WTC11 (cell line): ENCODE measurements at regions not wholly inside any gene's neighbourhood (a gene's known extent, or its start where the extent isn't known, plus 50 kb on each side); places are given as distances from the start of the nearest gene placed in this dataset.

Experiments used
- ATAC-seq: fragments of 200-7000 bp; cut with Tn5 transposase; 2 replicates; pipeline ENCODE4 v1.10.0; 2021; ENCODE audit warnings: mild to moderate bottlenecking, moderate library complexity
- CTCF ChIA-PET: fragments of 300-600 bp; sonication (Branson Sonifier 250); formaldehyde crosslinking; loops from one replicate; lab custom pipeline; 2021; ENCODE audit warnings: antibody characterized with exemption; lab: Charles Lee
- POLR2A ChIA-PET: fragments of 350-600 bp; sonication (Branson Sonifier 250); formaldehyde crosslinking; loops from one replicate; lab custom pipeline; 2021; ENCODE audit warnings: antibody characterized with exemption; lab: Charles Lee
- DNase-seq: peaks from one replicate; pipeline ENCODE4 v3.0.0; 2021; ENCODE audit warnings: low spot score
- H3K27ac Mint-ChIP-seq: 2 replicates; pipeline ENCODE4 v1.8.0; 2021; ENCODE audit warnings: mixed read lengths
- H3K27me3 Mint-ChIP-seq: 2 replicates; pipeline ENCODE4 v1.8.0; 2021; ENCODE audit warnings: low read depth, mild to moderate bottlenecking, moderate library complexity, mixed read lengths
- H3K36me3 Mint-ChIP-seq: 2 replicates; pipeline ENCODE4 v1.8.0; 2021; ENCODE audit warnings: mixed read lengths
- H3K4me1 Mint-ChIP-seq: 2 replicates; pipeline ENCODE4 v1.8.0; 2022; ENCODE audit warnings: mixed read lengths
- H3K4me3 Mint-ChIP-seq: 2 replicates; pipeline ENCODE4 v1.8.0; 2021; ENCODE audit warnings: mild to moderate bottlenecking, moderate library complexity, mixed read lengths
- H3K9me3 Mint-ChIP-seq: 2 replicates; pipeline ENCODE4 v1.8.0; 2021; ENCODE audit warnings: mixed read lengths
- AR ChIP-seq: fragments of 250-450 bp; sonication (Bioruptor Pico); IDR thresholded peaks from 2 replicates; pipeline ENCODE4 v1.9.0; 2021; ENCODE audit warnings: mild to moderate bottlenecking
- ATF6 ChIP-seq: sonication (generic); formaldehyde crosslinking; IDR thresholded peaks from 2 replicates; pipeline ENCODE4 v1.8.1; 2023; ENCODE audit warnings: mild to moderate bottlenecking, missing genetic modification reagents
- CTCF ChIP-seq: fragments of 200-600 bp; IDR thresholded peaks from 2 replicates; pipeline ENCODE4 v1.8.0; 2022; ENCODE audit warnings: antibody characterized with exemption
- E2F4 ChIP-seq: sonication (generic); formaldehyde crosslinking; IDR thresholded peaks from 2 replicates; pipeline ENCODE4 v1.8.1; 2022; ENCODE audit warnings: low read depth, mild to moderate bottlenecking, moderate library complexity, missing genetic modification reagents, borderline replicate concordance
- FOXP1 ChIP-seq: sonication (generic); formaldehyde crosslinking; IDR thresholded peaks from 2 replicates; pipeline ENCODE4 v1.8.0; 2022; ENCODE audit warnings: missing genetic modification reagents, mild to moderate bottlenecking, moderate library complexity, borderline replicate concordance
- GABPB1 ChIP-seq: sonication (generic); formaldehyde crosslinking; IDR thresholded peaks from 2 replicates; pipeline ENCODE4 v1.8.1; 2023; ENCODE audit warnings: mild to moderate bottlenecking, missing genetic modification reagents
- GRHL2 ChIP-seq: fragments of 250-450 bp; sonication (Bioruptor Pico); IDR thresholded peaks from 2 replicates; pipeline ENCODE4 v1.8.0; 2022; ENCODE audit warnings: mild to moderate bottlenecking, moderate library complexity; ENCODE audit not compliant: insufficient replicate concordance, severe bottlenecking
- JAZF1 ChIP-seq: fragments of 250-450 bp; sonication (Bioruptor Pico); IDR thresholded peaks from 2 replicates; pipeline ENCODE4 v1.9.0; 2021; ENCODE audit warnings: moderate library complexity, mild to moderate bottlenecking, inconsistent platforms
- RELA ChIP-seq: sonication (generic); formaldehyde crosslinking; IDR thresholded peaks from 2 replicates; pipeline ENCODE4 v1.8.1; 2022; ENCODE audit warnings: missing genetic modification reagents, mild to moderate bottlenecking, borderline replicate concordance
- SMAD3 ChIP-seq: sonication (generic); formaldehyde crosslinking; IDR thresholded peaks from 2 replicates; pipeline ENCODE4 v1.8.0; 2022; ENCODE audit warnings: missing genetic modification reagents, mild to moderate bottlenecking, borderline replicate concordance
- ZMAT4 ChIP-seq: fragments of 250-450 bp; sonication (Bioruptor Pico); IDR thresholded peaks from 2 replicates; pipeline ENCODE4 v1.9.0; 2021; ENCODE audit warnings: mild to moderate bottlenecking
- ZNF121 ChIP-seq: sonication (generic); formaldehyde crosslinking; IDR thresholded peaks from 2 replicates; pipeline ENCODE4 v1.8.0; 2023; ENCODE audit warnings: missing genetic modification reagents
- ZNF138 ChIP-seq: sonication (generic); formaldehyde crosslinking; conservative IDR thresholded peaks from 2 replicates; pipeline ENCODE4 v1.8.1; 2022; ENCODE audit warnings: mild to moderate bottlenecking, moderate library complexity, missing genetic modification reagents
- ZNF317 ChIP-seq: sonication (generic); formaldehyde crosslinking; IDR thresholded peaks from 2 replicates; pipeline ENCODE4 v1.8.1; 2023; ENCODE audit warnings: low read depth, mild to moderate bottlenecking, moderate library complexity, missing genetic modification reagents, borderline replicate concordance
- ZNF512 ChIP-seq: sonication (generic); formaldehyde crosslinking; IDR thresholded peaks from 2 replicates; pipeline ENCODE4 v1.8.1; 2022; ENCODE audit warnings: missing genetic modification reagents, borderline replicate concordance

- no peak for ATAC-seq
- ChIA-PET POLR2A (interaction anchor here (1.8 kb wide), 1 partner anchor 53 kb away, joined by 6 read pairs; the partner anchor contains the start of gene HES1), CTCF (interaction anchor here (0.5 to 1.3 kb wide), 3 partner anchors 233 to 978 kb away, joined by 3 to 4 read pairs (median 3); no protein-coding TSS in a partner anchor)
- Mint-ChIP-seq H3K27me3 (peaks cover 8% of the 10 kb centered on the region), H3K27ac (no peak overlapping the region), H3K4me3 (no peak overlapping the region), H3K36me3 (no peaks in the 10 kb centered on the region), H3K9me3 (no peaks in the 10 kb centered on the region), H3K4me1 (peaks cover 56% of the 10 kb centered on the region)
- DNase-seq = no peak
- TF ChIP-seq JAZF1 (CRISPR knock-in tag) (no peak), SMAD3 (CRISPR knock-in tag) (no peak), GRHL2 (CRISPR knock-in tag) (no peak), CTCF (no peak), AR (CRISPR knock-in tag) (no peak), ZNF317 (CRISPR knock-in tag) (no peak), ZNF138 (CRISPR knock-in tag) (no peak), ATF6 (no peak), ZNF121 (CRISPR knock-in tag) (no peak), ZMAT4 (CRISPR knock-in tag) (no peak), GABPB1 (CRISPR knock-in tag) (no peak), ZNF512 (CRISPR knock-in tag) (no peak), FOXP1 (CRISPR knock-in tag) (no peak), RELA (CRISPR knock-in tag) (no peak), E2F4 (no peak)
Measured at GRCh38 chr3:194082743-194083636, 53.0 kb upstream of the HES1 start.
